NOMO-1 treated with DMSO at 0.1 percent for 48 hours (cell line): ENCODE measurements at regions not wholly inside any gene's neighbourhood (a gene's known extent, or its start where the extent isn't known, plus 50 kb on each side); places are given as distances from the start of the nearest gene placed in this dataset.
A peak's percentile ranks its signal among the peaks of the same experiment; 100 is the strongest.
"Not testable (repeated sequence)": the region's sequence is repeated elsewhere in the genome, so short reads cannot be mapped to it uniquely, and the experiment has no call there.

Experiments
- DNase-seq: peaks from one replicate; lab custom pipeline; 2025; ENCODE audit not compliant: unreplicated experiment; lab: John Stamatoyannopoulos, UW

DNA sequence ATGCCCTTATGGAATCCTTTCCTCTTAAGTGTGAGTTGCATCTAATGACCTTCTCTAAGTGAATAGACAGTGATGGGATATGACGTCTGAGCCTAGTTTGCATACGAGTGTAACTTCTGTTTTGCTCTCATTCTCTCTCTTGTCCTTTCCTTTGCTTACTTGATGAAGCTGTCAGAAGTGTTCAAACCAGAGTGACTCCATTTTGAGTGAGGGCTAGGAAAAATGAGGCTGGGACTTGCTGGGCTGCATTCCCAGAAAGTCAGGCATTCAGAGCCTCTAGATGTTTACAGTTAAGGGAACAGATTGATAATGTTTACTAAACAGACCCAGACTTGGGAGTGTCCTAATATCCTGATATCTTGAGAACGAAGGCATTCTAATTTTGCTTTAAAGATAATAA is 311.2 kb upstream of the SOX4 start:
- DNase-seq = not testable (repeated sequence)

DNA sequence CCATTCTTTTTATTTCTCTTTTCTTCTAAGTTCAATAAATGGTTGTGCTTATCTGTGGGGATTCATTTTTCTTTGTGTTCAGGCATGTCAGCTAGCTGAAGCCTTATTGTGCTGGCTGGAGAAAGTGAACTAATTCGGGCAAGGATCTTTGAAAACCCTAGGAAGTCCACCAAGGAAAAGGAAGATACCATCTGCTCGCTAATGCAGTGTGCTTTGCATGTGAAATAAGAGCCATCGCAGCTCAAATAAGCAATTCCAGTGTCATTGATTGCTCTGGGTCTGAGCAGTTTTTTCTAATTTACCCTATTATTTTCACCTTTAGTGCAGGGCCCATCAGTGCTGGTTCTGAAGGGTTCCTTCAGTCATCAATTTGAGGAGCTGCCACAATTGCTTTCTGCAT is 309.4 kb upstream of the SOX4 start:
- no peak for DNase-seq

DNA sequence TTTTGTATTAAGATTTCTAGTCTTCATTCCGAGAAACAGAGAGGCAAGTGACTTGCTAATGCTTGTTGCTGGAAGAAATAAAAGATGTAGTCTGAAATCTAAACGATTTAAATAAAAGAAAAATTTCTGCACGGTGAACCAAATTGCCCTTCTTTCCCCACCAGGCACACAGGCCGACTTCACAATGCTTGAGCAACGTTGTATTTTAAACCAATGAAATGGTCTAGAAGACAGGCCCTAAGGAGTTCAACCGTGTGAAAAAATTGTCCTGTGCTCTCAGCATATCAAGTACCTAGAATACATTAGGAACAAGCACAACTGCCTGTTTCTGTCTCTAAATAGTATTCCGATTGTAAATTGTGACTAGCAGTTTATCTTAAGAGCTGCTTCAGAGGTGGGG is 308.8 kb upstream of the SOX4 start:
- no peak for DNase-seq

DNA sequence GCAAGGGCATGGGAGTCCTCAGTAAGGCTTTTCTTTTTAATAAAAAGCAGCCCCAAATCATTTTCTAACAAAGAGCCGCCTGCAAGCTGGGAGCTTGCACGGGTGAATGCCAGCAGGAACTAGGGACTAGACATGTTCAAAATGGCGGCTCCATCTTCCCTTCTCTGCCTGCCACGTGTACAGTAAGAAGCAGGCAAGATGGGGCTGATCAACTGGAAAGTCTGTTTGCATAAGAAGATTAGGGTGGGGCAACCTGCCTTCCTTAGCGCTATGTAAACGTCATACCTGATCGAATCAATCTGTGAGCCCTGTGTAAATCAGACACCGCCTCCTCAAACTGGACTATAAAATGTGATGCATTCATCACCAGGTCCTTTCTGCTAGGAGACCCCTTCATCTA is 299.4 kb upstream of the SOX4 start:
- no peak for DNase-seq

DNA sequence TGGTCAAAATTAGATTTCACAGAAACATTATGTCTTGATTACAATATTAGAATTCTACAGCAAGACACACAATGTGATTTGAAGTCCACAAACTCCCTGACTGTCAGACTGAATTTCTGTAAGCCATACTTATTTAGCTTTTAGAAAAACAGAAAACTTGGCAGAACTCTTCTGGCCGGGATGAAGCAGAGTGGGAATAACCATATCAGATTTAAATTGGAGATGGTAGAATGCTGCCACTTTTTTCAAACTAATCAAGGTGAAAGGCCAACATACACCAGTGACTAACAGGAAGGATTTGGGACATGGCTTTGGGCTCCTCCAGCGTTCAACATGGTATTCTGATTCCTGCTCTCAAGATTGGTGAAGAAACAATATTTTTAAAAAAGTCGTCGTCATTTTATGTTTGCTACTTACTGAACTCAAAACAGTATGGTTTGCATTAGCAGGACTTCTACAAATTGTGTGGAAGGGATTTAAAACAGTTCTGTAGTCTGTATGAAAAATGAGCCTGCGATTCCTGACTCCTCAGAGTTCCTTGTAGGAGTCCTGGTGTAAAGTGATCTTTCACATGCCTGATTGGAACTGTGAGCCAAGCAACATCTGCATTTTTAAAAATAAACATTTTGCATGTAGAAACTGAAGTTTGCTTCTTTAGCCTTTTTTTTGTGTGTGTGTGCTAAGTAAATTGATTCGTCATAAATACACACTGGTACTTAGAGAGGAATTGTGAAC is 297.9 kb upstream of the SOX4 start:
- DNase-seq = no peak

DNA sequence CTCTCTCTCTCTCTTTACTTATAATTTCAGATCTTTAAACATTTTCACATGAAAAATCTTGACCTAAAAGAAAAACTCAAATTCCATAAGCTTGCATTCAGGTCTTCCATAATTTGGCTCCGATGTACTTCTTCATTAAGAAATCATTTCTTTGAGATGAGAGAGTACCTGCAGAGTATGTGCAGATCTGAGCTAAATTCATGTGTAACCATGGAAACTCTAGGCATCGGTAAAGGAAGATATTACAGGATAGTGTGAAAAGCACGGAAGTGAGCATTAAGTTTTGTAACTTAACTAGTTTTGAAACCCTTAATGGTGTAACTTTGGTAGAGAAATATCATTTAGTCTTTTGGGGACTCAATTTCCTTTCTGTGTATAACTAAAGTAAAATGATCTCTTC is 295.9 kb upstream of the SOX4 start:
- no peak for DNase-seq

DNA sequence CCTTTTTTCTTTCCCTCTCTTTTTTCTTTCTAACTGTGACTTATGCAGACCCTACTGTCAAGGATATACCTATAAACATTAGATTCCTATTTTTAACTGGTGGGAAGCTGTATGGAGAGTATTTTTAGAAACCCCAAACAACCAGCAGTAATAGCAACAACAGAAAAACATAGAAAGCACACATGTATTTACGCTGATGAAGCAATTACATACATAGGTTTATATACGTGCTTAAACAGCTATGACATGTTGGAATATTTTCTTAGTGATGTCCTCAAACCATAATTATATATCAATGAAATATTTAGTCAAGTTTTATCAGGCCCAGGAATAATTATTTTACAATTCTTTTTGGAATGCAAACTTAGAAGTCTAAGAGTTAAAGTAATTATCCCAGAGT is 294.3 kb upstream of the SOX4 start:
- no peak for DNase-seq

DNA sequence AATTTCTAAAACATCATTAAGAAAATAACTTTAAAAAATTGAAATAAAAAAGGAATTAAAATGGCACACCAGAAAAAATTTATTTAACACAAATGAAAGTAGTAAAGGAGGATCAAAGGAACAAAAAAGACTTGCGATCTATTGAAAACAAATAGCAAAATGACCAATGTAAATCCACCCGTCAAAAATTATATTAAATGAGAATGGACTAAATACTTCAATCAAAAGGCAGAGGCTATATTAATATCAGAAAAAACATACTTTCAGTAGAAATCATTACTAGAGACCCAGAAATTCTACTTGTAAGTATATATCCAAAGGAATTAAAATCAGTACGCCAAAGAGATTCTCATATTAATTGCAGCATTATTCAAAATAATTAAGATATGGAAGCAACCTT is 293.1 kb upstream of the SOX4 start:
- DNase-seq = no peak

DNA sequence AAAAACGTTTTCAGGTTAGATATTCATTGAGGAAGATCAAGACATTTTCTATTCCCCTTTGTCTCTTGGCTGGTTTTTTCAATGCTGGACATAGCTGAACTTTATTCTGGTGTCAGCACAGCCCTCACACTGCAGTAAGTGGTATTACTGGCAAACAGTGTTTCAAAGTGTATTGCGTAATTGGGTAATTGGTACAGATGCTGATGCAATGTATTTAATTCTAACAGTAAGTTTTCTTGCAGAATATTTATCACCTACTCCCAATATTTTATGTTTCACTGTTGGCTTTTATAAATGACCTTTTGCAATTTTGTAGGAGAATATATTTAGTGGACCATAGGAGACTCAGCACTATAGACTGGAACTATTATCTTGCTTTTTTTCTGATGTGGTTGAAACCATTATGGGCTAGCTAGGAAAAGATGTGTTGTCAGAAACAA is 287.6 kb upstream of the SOX4 start:
- peak; percentile 83 for DNase-seq

DNA sequence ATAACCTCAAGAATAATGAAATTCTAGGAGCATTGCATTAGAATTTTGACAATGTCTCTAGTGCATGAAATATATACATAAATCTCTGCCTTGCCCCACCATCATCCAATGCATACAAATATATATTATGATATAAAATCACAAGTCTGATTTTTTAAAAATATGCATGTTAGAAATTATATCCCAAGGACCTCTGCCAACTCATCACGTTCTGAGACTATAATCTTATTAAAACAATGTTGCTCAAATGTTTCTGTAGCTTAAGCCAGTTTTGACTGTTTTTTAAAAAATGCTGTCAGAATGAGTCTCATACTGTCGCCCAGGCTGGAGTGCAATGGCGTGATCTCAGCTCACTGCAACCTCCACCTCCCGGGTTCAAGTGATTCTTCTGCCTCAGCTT is 287.0 kb upstream of the SOX4 start:
- no peak for DNase-seq

DNA sequence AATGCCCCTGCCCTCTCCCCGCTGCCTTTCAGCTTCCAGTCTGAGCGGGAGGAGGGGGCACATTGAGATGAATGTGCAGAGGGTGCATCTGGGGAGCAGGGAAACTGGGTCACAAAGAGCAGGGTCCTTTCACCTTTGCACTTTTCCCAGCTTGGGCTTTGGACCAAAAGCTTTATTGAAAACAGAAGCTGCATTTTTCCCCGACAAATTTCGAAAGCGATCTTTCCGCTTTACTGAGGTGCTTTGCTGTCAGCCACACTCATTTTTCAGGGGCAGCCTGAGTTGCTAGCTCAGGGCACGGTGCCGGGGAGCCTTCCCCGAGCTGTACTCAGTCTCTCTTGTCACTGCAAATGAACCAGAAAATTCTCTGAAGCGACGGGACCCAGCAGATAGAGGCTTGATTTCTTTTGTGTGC is 283.7 kb upstream of the SOX4 start:
- DNase-seq = no peak

DNA sequence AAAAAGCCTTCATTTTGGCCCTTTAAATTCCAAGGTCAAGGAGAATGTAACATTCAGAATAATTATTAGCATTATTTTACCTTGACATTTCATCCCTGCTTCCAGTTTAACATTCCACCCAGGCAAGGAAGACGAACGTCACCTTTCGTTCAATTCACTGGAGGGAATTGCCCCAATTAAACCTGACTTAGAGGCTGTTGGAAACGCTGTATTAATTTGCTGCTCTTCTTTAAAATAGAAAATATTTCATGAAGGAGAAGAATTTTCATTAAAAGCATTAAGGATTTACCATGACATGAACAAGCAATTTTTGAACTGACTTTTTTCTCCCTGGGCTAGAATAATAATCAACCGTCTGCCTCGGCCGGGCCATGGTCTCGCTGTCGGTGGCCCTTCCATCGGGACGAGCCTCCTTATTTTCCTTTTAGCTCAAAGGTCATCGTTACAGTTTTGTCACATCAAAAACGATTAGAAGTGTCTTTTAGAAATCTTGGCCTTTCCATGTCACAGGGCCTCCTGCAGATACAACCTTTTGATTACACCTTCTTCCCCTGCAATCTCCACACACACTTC is 282.9 kb upstream of the SOX4 start:
- DNase-seq = no peak

DNA sequence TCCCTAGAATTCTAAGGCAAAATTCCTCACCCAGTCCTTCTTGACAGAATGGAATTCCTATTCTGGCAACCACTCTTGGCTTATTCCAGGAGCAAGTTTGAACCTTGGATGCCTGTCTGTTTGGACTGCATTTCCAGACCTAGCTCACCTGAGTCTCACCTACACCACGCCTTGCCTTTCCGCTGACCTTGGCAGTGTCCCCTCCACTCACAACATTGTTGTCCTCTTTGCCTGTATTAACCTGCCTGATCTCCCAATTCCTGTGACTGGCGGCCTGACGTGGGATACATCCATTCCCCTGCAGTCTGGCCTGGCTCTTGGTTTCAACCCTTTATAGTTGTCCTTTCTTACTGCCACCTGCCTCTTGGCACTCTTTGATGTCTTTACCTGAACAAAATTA is 281.4 kb upstream of the SOX4 start:
- DNase-seq = no peak

DNA sequence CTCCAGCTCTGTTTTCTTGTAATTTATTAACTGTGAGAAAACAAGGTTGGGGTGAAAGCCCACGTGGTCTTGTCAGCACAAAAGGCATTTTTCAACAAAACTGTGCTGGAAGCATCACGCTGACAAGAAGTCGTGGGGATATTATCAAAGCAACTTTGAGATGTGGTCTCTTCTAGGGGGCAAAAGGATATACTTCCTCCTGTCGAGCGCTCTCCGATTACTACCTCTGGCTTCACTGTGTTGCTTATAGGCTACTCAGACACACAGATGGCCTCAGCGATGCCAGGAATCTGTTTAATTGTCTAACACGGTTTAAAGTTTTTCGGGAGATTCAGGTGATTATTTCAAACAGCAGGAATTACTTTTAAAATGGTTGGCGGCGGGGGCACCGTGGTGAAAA is 275.9 kb upstream of the SOX4 start:
- DNase-seq = no peak

DNA sequence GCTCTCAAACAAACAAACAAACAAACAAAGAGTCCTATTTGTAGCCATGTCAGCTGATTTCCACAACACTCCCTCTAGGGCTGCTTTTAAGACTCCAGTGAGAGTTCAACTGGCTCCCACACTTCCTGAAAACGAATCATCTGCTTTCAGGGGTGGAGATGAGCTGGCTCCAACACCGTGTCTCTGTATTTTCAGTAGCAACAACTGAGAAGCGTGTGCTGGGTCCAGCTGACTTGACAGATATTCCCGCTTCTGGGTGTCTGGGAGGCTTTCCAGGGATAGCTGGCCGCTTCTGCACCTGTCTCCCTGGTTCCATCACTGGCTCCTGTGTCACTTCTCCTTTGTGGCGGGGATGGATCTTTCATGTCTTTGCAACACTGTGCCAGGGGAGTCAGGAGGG is 272.5 kb upstream of the SOX4 start:
- DNase-seq = no peak

DNA sequence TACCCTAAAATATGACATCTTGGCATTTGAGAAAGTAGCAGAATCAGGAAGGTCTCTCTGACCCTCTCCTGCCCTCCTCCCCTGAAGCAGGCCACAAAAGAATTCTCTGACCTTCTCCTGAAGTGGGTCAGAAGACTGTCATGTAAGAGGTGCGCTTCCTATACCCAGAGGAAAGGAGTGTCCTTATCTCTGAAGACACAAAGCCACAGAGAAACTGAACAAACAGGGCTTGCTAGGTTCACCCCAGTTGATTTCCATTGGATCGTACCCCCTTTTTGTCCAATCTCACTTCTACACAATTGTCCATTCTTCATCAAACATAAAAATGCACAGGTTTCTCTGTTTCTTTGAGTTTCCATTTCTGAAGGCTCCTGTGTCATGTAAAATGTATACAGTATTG is 272.0 kb upstream of the SOX4 start:
- DNase-seq = no peak

DNA sequence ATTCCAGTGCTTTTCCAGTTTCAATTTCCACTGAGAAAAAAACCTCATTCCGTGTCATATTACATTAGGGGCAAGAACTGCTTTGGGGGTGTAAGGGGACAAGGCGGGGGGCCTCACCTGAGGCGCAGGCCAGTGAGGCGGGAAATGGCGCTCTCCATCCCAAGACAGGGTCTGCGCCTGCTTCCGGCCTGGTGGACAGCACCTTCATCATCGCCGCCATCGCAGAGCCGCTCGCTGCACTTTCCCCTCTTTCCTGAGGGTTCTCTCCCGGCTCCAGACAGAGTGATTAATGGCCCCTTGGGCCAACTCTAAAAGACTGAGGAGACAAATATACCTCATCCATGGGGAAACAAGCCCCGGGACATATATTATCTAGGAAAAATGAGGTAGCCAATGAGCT is 270.0 kb upstream of the SOX4 start:
- DNase-seq = no peak

DNA sequence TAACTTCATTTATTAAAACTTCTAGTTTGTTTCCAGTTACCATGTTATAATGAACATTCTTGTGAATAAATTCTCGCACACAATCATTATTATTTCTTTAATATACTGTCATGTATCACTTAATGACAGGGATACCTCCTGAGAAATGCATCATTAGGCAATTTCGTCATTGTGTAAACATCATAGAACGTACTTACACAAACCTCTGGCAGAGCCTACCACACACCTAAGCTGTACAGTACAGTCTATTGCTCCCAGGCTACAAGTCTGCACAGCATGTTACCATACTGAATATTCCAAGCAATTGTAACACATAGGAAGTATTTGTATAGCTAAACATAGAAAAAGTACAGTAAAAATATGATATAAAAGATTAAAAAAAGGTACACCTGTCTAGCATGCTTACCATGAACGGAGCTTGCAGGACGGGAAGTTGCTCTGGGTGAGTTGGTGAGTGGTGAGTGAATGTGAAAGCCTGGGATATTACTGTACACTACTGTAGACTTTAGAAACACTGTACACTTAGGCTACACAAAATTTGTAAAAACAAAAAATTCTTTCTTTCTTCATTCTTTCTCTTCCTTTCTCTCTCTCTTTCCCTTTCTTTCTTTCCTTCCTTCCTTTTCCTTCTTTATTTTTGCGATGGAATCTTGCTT is 268.2 kb upstream of the SOX4 start:
- no peak for DNase-seq

DNA sequence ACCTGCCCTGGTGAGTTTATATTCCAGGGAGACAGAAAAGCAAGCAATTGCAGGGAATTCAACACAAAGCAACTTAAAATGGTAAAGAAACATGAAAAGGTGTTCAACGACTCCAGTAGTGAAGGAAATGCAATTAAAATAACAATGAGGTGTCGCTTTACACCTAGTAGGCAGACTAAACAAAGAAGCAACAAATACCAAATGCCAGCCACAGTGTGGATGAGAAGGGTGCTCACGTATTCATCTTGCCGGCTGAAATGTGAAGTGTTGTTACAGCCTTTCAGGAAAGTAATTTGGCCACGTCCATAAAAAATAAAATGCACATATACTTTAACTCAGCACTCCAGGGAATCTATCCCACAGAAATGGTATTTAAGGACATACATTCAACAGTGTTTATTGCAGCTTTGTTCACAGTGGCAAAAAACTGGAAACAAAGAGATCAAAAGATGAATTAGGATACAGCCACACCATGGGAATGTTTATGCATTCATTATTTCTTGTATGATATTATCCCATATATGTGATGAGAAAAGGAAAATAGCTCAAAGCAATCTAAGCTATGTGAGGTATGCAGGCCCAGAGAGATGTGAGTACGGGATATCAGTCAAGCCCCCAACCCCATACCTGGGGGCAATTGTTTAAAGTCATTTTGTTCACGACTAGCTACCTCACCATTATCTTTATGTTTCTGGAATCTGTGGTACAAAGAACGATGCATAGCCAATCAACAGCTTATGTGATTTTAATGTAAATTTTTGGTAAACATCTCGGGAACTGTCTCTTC is 266.0 kb upstream of the SOX4 start:
- DNase-seq = no peak

DNA sequence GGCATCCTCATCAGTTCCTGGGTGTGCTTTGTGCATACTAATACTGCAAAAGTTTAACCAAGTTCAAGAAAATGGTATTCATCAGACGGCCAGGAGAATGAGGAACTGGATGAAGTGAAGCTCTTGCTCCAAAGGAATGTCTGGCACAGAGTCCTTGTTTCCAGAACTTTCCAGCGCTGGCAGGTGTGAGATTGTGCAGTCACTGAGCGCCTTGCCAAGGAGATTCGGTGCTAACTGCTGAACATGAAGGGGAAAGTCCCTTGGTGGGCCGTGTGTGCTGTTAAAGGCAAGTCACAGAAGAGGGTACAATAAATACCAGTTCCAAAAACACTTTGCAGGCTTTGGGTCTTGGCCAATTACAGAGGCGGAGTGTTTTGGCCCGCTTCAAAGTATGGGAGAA is 262.3 kb upstream of the SOX4 start:
- DNase-seq = no peak

DNA sequence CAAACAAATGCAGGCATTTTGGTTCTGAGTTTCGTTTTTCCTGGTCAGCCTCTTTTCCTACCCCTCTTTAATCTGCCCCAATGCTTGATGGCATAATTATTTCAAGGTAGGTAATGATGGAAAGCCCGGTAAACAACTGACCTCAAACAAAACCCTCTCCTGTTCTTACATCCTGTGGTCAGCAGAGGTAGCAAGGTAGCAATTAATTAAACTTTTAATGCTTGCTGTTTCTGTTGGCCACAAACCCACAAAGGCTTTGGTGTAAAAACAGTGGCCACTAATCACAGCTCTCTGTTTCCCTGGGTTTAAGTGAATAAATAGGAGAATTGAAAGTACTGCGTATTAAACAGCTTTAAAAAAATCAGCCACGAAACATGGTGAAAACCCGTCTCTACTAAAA is 261.5 kb upstream of the SOX4 start:
- DNase-seq = no peak

DNA sequence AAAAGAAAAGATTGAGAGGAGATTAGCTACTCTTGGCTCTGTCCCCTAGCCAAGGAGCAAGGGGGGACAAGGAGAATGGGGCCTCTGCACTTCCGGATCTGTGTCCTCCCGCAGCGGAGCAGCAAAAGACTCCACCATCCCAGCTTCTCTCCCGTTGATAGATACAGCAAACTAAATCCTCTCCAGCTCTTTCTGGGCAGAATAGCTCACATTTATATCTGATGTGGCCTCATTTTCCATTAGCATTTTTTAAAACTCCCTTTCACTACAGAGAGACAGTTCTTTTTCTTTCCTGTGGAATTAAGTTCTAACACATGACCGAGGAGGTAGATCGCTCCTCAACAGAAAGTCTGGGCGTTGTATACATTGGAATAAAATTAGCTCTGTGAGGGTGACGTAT is 260.9 kb upstream of the SOX4 start:
- no peak for DNase-seq
